HG03439 (cell line): ENCODE measurements at regions not wholly inside any gene's neighbourhood (a gene's known extent, or its start where the extent isn't known, plus 50 kb on each side); places are given as distances from the start of the nearest gene placed in this dataset.
A peak's percentile ranks its signal among the peaks of the same experiment; 100 is the strongest.

ENCODE experiments used
- ATAC-seq: cut with Tn5 transposase; IDR thresholded peaks from one replicate; pipeline ENCODE4 v1.9.1; 2021; ENCODE audit warnings: mild to moderate bottlenecking, moderate library complexity; ENCODE audit not compliant: unreplicated experiment

DNA sequence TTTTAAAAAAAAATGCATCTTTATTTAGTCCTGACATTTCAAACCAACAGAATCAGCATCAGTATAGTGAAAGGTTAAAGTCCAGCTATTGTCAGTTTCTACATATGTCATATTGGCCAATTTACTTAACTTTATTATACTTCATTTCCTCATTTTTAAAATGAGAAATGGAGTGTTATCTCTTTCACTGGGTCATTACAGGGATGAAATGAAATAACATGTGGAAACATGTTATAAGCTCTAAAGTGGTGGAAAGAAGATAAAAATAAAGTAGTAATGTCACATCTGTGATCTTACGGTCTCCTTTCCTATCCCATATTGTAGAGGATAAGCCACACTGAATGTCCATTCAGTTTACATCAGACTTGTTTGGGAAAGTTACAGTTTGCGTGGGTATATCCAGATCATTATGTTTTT is 780.1 kb downstream of the TUSC7 start:
- no peak for ATAC-seq

DNA sequence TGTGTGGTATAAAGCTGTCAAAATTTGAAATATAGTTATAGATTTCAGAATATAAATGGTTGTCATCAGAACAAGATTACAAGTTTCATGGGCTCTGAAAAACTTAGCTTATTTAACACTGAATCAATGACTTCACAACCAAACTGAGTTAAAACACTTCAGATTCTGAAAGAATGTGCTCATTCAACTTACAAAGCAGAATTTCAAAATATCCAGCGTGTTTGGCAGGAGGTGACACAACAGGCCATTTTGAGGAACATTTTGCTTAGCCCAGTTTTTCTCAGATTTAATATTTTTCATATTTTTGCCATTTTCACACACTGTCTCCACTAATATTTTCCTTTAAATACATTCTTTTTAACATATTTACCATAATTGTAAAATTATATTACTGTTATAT is 781.1 kb downstream of the TUSC7 start:
- ATAC-seq = no peak

- no peak for ATAC-seq
These were observed 786.0 kb downstream of the TUSC7 start for GRCh38 chr3:117495620-117496019.

GRCh38 chr3:117499189-117499870 is 789.8 kb downstream of the TUSC7 start:
- ATAC-seq = peak; percentile 59

- ATAC-seq = no peak
These were observed 798.4 kb downstream of the TUSC7 start for GRCh38 chr3:117507958-117508357.

- ATAC-seq = no peak
These were observed 800.3 kb downstream of the TUSC7 start for GRCh38 chr3:117509858-117510257.

GRCh38 chr3:117510396-117510795 is 800.8 kb downstream of the TUSC7 start:
- ATAC-seq = no peak

DNA sequence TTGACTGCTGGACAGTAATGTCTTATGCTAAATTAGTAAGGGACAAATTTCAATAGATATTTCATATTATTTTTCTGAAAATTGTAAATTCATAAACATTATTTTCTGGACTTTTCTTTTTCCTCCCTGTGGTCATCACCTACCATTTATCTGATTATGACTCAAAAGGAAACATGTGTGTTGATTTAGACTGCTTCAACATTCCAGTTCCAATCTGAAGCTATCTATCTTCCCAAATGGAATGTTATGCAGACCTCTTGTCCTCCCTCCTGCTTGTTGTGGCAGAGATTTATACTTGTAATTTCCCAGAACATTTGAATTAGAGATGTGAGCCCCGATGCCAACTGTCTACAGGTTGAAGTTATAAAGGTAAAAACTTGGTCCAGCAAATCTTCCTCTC is 803.4 kb downstream of the TUSC7 start:
- no peak for ATAC-seq

DNA sequence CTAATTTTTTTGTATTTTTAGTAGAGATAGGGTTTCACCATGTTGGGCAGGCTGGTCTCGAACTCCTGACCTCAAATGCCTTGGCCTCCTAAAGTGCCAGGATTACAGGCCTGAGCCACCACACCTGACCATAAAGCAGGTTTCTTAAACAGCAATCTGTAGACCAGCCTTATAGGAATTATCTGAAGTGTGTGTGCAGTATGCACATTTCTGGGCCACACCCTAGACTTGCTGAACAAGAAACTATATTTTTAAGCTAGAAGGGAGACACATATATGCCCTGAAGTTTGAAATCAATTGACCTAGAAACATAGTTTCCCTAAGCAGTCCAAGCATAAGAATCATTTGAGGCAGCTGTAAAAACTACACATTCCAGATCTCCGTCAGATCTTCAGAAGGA is 805.7 kb downstream of the TUSC7 start:
- no peak for ATAC-seq

GRCh38 chr3:117518364-117518763 is 808.8 kb downstream of the TUSC7 start:
- ATAC-seq = no peak

DNA sequence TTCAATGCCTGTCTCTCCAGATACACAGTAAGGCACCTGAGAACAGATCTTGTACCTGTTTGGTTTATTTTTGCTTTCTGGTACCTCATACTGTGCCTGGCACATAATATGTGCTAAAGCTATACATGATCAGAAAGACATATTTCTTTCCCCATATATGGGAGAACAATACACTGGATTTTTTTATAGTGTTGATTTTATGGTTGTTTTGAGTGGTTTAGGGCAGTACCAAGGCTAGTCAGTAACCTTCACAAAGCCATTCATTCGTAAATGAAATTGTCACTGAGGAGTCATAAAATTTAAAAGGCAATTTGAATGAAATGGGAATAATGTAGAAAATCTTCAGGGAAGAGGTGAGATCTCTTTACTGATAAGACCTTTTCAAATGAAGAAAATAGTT is 810.2 kb downstream of the TUSC7 start:
- no peak for ATAC-seq

DNA sequence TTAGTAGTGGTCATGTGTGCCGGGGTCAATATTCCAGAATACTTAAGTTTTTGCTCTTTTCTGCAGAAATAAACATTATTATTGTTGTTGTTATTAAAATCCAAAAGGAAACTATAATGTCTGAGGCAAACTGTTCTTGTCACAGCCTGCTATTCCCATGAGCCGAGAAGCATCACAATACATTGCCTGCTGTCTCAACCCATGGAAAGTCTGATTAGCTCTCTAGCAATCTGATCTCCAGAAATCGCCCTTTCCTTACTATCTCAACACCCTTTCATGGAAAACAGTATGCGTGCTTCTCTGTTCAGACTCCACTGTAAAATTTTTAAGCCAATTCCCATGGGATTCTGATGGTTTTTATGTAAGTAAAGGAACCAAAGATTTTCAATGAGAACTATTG is 811.0 kb downstream of the TUSC7 start:
- no peak for ATAC-seq

DNA sequence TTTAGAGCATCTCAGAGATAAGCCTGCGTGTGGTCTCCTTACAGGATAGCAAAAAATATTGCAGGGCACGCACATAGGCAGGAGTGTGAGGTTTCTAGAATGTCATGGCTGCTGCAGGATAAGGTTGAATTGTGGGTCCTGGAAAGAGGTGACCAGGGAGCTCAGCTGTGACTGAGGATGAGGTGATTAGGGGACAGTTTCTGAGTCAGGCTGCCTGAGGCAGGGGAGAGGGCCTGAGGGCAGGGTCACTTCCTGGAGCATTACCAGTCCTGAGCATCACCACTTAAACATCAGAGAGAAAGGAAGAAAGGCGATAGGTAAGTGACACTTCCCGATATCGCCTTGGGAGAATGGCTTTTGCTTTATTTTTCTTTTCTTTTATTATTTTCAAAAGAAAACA is 813.8 kb downstream of the TUSC7 start:
- ATAC-seq = no peak

- no peak for ATAC-seq
These were observed 815.3 kb downstream of the TUSC7 start for GRCh38 chr3:117524890-117525289.

- peak; percentile 56 for ATAC-seq
These were observed 817.0 kb downstream of the TUSC7 start for GRCh38 chr3:117526470-117527079.

- no peak for ATAC-seq
These were observed 817.8 kb downstream of the TUSC7 start for GRCh38 chr3:117527346-117527745.

GRCh38 chr3:117528688-117529087 is 819.1 kb downstream of the TUSC7 start:
- no peak for ATAC-seq

GRCh38 chr3:117531078-117531767 is 821.6 kb downstream of the TUSC7 start:
- ATAC-seq = no peak

DNA sequence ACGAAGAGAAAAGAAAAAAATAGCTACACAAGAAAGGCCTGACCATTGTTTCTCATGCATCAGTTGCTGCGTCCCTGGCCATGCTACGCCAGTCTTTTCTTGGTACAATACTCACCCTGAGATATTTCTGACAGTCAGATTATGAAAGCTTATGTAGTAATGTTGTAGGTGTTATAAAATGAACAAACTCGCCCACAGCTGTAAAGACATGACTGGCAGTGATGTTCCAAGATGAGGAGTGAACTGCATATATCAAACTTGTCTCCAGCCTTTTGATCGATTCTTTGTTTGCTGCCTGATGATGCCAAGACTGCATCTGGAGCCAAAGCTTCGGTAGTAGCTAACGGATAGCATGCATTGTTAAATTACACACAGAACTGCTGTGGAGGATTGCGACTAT is 822.7 kb downstream of the TUSC7 start:
- no peak for ATAC-seq

- no peak for ATAC-seq
These were observed 824.6 kb downstream of the TUSC7 start for GRCh38 chr3:117534138-117534537.

DNA sequence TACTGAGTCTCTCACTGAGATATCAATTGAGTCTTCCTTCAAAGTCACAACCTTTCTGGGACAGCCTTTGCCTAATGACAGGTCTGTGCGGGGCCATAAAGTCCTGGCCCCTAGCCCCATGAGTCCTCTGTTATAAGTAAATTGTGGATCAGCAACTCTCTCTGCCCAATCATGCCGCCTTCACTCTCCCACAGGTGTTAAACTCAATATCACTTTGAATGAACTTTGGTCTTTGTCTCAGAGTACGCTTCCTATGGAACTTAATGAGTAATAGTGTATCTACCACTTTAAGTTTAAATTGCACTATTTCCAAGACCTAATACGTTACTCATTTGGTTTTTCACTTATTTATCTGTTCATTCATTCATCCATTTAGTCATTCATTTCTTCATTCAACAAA is 826.4 kb downstream of the TUSC7 start:
- no peak for ATAC-seq

DNA sequence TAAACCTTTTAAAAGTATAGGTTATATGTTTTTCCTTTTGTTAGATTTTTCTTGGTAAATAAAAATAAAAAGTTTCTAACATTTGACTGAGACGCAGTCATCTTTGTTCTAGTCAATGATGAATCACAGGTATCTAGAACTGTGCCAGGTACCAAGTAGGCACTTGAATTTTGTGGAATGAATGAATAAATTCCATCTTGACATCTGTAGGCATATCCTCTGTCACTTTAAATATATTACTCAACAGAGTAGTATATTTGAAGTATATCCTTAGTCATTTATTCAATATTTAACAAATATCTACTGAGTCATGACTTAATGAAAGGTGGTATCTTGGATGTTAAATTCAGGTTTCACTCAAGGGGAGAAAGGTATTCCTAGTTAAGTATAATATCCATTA is 828.4 kb downstream of the TUSC7 start:
- ATAC-seq = no peak
